IPS-NIHi7 (cell line): ENCODE measurements at regions not wholly inside any gene's neighbourhood (a gene's known extent, or its start where the extent isn't known, plus 50 kb on each side); places are given as distances from the start of the nearest gene placed in this dataset.
"Not testable (repeated sequence)": the region's sequence is repeated elsewhere in the genome, so short reads cannot be mapped to it uniquely, and the experiment has no call there.

ENCODE experiments used
- DNase-seq: peaks from one replicate; pipeline ENCODE4 v3.0.0; 2012; ENCODE audit warnings: mixed read lengths; ENCODE audit errors: extremely low spot score

DNA sequence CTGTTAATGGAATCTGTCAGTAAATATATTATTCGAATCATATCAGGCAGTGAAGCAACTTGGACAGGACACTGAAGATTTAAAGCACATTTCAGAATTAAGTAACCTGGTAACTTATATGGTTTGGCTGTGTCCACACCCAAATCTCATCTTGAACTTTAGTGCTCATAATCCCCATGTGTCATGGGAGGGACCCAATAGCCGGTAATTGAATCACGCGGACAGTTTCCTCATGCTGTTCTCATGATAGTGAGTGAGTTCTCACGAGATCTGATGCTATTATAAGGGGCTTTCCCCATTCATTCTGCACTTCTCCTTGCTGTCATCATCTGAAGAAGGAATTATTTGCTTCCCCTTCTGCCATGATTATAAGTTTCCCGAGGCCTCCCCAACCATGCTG, 83.2 kb upstream of the COL1A2 start:
- no peak for DNase-seq

DNA sequence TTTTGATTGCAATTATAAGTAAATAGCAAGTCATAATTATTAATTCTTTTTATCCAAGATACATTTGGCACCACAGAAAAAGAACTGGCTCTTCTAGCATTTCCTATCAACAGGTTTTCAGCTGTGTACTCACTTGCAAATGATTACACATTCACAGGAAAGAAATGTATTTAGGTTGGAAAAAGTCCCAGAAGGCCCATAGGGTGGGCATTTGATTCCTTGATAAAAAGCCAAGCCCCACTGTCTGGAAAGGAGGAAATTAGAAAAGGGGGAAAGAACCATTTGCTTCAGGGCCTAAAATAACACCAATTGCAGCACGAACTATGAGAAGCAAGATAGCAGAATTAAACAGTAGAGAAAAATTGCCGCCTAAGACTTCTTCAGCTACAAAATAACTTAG, 80.8 kb upstream of the COL1A2 start:
- DNase-seq, result no peak

DNA sequence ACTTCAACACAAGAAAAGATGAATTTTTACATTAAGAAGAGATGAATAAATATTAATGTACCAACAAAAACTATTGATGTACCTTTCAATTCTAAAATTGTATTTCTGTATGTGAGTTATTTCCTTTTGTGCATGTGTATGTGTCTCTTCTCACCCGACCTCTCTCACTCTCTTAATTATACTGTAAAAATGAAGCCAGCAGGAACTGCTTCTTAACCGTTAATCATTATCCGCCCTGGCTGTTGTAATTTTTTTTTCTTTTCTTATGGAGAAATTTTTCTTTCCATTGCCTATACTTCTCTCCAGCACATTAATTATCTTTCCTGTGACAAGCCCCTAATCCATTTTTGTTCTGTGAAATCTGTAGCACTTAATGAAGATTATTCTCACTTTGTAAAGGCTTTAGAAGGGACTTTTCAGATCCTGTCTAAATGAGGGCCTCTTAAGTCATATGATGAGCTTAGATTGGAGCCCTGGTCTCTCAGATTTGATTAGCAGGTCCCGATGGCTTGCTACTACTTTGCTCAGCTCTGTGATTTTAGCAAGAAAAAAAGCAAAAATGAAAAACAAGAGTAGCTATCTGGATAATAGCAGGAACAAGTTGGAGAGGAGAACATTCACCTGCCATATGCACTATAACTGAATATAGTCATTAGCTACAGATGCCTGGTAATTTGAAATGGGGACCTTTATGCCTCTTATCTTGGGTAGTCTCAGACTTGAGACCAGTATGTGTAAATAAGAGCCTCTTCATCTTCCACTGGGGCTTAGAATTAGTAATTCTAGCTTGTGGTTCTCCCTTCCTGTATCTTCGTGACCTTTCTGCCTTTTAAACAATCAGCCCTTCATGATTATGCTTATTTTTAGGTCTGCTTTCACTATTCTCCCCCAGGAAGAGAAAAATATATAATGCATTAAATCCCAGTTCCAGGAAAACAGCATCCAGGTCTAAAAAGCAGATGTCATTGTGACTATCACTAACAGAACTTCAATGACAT, 80.0 kb upstream of the COL1A2 start:
- no peak for DNase-seq

DNA sequence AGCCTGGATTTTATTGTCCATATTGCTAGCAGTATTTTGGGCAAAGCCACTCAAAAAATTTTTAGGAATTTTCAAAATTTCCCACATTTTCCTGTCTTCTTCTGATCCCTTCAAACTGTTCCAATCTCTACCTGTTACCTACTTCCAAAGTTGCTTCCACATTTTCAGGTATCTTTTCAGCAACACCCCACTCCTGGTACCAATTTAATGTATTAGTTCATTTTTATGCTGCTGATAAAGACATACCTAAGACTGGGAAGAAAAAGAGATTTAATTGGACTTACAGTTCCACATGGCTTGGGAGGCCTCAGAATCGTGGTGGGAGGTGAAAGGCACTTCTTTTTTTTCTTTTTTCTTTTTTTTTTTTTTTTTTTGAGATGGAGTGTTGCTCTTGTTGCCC, 73.6 kb upstream of the COL1A2 start:
- not testable (repeated sequence) for DNase-seq

DNA sequence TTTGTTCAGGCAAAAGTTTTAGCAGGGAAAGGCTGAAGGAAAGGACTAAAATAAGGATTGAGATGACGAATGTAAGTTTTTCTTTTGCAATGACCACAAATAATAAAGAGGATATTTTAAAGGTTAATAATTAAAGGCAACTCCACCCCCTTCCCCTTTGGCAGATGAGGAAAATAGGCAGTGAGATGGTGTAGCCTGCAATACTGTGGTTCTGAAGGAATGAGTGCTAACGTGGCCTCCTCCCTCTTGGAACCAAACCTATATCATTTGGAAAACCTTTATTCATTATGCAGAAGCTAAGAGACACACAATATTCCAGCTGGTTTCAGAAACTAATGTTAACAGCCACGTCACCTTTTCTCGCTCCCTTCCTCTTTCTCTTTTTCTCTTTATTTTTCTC, 70.9 kb upstream of the COL1A2 start:
- no peak for DNase-seq

DNA sequence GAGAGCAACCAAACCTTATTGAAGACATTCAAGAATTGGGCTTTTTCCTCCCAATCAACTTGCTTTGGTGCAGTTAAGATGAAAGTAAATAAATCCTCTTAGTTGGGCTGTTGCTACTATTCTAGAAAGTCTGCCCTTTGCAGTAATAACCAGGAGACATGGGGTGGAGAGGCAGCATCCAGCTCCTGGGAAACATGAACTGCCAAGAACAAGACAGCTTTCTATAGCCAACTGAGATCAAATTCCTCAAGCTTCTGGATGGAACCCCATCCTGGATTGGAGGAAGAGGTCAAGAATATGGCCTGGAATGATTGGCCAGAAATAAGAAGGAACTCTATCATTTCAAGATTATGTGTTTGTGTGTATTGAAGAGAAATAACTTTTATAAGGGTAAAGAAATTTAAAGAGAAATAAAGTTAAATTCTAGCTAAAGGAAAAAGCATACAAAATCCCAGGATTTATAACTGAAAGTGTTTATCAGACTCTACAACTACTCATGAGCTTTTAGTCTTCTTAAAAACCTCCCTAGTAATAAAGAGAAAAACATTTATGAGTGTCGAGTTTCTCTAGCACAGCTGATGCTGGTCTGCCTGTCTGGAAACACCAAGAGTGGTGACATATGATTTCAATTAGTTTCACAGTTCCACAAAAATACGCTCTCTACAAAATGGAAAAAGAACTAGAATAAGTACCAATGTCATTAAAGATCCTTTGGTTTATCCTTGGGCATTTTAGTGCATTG, 70.1 kb upstream of the COL1A2 start:
- no peak for DNase-seq

DNA sequence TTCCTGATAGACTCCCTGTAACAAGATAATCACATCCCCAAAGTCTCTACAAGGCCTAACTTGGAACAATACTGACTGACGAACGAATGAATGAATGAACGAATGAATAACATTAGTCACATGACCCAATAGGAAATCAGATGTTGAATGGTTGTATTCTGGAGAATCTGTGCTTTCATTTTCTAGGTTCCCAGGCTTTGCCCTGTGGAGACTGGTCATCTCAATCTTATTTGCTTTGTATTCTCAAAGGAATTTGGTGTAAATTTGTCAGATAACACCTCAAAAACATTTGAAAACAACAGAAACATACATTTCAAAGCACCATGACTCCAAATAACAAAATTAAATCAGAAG, 69.6 kb upstream of the COL1A2 start:
- no peak for DNase-seq

DNA sequence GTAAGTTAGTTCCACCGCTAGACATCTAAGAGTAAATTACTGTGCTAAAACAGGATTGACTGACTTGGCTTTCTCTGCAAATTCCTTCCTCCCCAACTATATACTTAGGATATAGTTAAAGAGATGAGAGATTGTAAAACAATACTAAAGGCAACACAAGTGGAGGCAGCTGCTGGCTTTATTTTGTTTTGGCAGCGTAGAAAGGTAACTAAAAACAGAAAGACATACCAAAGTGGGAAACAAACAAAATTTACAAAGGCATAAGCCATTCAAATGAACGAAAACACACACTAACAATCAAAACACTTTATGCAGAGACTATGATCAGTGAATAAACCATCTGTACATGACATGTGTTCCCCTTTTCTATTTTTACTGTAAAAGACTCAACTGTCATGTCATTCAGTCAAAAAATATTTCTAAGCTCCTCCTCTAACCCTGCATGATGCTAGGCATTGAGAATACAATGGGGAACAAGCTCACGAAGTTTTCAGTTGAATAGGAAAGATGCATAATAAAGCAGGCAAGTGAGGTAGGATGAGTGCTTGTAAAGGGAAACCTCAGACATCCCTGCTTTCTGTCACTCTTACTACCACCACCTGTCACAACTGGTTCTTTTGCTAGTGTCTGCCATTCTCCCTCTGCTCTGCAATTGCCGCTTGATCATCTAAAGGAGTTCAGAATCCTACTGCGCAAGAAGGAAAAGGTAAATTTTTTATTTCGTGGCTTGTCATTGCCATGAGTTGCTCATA, 64.2 kb upstream of the COL1A2 start:
- no peak for DNase-seq

DNA sequence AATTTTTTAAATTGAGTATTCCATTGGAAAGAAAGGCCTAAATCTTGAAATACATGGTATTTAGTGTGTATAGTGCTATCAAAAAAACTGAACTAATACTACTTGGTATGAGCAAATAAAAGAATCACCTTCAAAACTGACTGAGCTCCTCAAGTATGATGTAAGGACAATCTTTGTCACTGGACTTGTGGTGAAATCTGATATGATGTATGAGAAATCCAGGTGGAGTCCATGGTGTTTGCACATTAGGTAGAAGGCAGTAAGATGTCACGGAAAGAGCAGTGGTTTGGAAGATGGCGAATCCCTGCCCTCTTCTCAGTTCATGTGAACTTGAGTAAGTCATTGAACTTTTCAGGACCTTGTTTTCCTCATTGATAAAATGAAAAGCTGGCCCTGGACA, 62.1 kb upstream of the COL1A2 start:
- no peak for DNase-seq

DNA sequence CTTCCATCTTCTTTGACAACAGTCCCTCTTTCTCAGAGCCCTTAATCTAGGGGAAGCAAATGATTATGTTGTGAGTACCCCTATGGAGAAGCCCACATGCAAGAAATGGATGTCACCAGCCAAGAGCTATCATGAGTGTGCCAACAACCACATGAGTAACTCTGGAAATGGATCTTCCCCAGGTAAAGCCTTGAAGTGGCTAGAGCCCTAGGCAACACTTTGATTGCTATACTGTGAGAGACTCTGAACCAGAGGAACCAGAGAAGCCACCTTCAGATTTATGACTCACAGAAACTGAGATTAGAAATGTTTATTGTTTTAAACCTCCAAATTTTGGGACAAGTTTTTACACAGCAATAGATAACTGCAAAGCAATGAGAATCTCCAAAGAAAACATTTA, 60.9 kb upstream of the COL1A2 start:
- no peak for DNase-seq

DNA sequence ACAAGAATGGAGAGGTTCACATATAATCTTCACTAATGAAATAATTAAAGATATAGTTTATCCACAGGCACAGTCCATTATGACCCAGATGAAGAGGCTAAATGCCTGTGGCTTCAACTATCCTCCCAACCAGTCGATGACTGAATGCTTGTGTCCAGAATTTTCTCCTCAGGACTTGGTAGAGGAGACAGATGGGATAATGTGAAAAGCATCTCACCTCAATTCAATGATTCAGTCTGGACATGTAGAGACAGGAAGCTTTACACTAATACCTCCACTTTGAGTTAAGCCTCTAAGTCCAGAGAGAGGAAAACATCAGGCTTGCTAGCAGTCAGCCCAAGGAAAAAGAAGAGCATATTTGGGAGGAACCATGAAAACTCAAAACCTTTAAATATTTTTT, 59.1 kb upstream of the COL1A2 start:
- no peak for DNase-seq

DNA sequence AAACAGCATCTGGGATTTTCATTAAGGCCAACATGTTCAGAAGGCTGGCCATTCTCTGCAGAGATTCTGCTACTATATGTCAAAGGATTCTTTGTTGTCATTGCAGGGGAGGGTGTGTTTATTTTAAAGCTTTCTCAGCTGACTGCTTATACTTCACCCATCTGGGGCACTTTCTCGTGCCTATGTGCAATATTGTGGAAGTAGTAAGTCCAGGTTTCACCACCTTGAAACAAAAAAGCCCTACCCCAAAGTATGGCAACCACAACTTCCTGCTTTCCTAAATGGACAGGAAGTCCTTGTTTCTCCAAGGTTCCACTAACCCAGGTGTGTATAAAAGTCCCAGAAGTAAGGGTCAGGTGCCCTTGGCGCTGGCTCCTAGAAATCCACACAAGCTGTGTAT, 58.7 kb upstream of the COL1A2 start:
- DNase-seq, result no peak

DNA sequence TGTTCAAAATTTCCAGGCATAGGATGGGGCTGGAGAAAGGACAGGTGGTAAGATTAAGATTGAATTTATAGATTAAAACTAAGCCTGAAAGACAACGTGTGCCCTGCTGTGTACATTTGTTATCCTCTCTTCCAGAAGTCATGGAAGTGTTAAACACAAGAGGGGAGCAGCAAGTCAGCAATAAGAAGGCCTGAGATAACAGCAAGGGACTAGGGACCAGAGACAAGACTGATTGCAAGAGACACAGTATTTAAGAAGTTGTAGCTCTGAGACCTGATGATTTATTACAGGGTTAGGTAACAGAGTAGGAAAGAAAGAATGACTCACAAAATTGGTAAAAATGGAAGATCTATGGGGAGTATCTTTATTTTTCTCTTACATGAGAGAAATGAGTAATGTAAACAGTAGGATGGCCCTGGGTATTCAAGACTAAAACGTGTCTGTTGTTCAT, 55.7 kb upstream of the COL1A2 start:
- no peak for DNase-seq

DNA sequence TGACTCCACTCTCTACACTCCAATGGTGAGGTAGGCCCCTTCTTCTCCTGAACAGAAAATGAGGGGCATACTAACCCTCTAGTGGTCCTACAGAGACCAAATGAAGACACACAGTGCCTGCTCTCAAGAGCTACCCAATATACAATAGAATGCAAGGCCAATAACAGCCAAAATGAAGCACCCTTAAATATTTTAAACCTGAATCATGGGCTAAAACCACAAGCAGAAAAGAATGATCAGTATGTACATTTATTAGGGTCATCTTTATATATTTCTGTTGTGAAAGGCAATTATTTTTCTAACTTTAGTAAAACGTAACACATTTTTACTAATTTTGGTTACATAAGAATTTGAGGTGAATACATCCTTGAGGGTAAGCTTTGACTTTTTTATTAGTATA, 49.9 kb upstream of the COL1A2 start:
- no peak for DNase-seq
